HepG2 (cell line): ENCODE measurements at regions not wholly inside any gene's neighbourhood (a gene's known extent, or its start where the extent isn't known, plus 50 kb on each side); places are given as distances from the start of the nearest gene placed in this dataset.

ENCODE experiments used
- ATAC-seq: fragments of 200-7000 bp; cut with Tn5 transposase; 3 replicates; pipeline ENCODE4 v1.9.1; 2020; ENCODE audit warnings: mild to moderate bottlenecking, moderate library complexity
- BruUV-seq: library from RNA; stranded (reverse); fragments of 400-500 nt; replicated peaks from 2 replicates; lab custom pipeline; 2021; lab: Mats Ljungman, UMichigan
- CTCF ChIA-PET: fragments of 300-600 bp; formaldehyde crosslinking; extraction: SDS; loops from one replicate; lab custom pipeline; 2021; ENCODE audit warnings: low total read pairs, inconsistent platforms, low intra/inter-chr PET ratio; lab: Yijun Ruan, JAX
- POLR2A ChIA-PET: fragments of 350-600 bp; sonication (Branson Sonifier 250); formaldehyde crosslinking; loops from one replicate; lab custom pipeline; 2020; ENCODE audit warnings: antibody characterized with exemption, inconsistent platforms; lab: Yijun Ruan, JAX
- DNase-seq: peaks from one replicate; pipeline ENCODE4 v3.0.0-alpha.2; 2015; ENCODE audit warnings: low spot score
- FAIRE-seq: peaks from 3 replicates; lab custom pipeline; 2011; peaks lifted over from hg19 to GRCh38; lab: Jason Lieb, UNC
- H2AFZ ChIP-seq: one replicate; pipeline ENCODE4 v1.6.1; 2011; ENCODE audit warnings: low read length, inconsistent platforms
- H3K27ac ChIP-seq: fragments of 300-600 bp; 3 replicates; pipeline ENCODE4 v1.8.0; 2011; ENCODE audit warnings: mixed run types, mild to moderate bottlenecking, mixed read lengths, low read length, inconsistent platforms; ENCODE audit not compliant: insufficient read depth; ENCODE audit errors: extremely low read length
- H3K27me3 ChIP-seq, 2 experiments: fragments of 200-600 bp in 1 of 2; 2 replicates in 1 of 2; 3 replicates in 1 of 2; pipeline versions ENCODE4 v1.6.0 to v1.8.0; 2011; ENCODE audit warnings: low read length in 2 of 2, mild to moderate bottlenecking in 2 of 2, moderate library complexity in 2 of 2, inconsistent platforms in 1 of 2; ENCODE audit not compliant: insufficient read depth in 2 of 2, control insufficient read depth in 1 of 2
- H3K36me3 ChIP-seq, 2 experiments: fragments of 200-600 bp in 1 of 2; replicated peaks in 1 of 2; 2 replicates in 1 of 2; 3 replicates in 1 of 2; pipeline versions ENCODE4 v1.5.1 to v1.8.0; 2011; ENCODE audit warnings: low read length in 2 of 2, inconsistent platforms in 1 of 2; ENCODE audit not compliant: insufficient read depth in 2 of 2, control insufficient read depth in 1 of 2
- H3K4me1 ChIP-seq: 2 replicates; pipeline ENCODE4 v1.5.1; 2012; ENCODE audit warnings: low read length, inconsistent platforms; ENCODE audit not compliant: insufficient read depth
- H3K4me2 ChIP-seq: 2 replicates; pipeline ENCODE4 v1.6.0; 2011; ENCODE audit warnings: low read depth, low read length, inconsistent platforms
- H3K4me3 ChIP-seq, 3 experiments: fragments of 200-600 bp in 1 of 3; sonication (generic), shearing (Covaris generic) in 1 of 3; replicated peaks in 1 of 3; 2 replicates each; pipeline ENCODE4 v1.5.1; 2011 to 2016; ENCODE audit warnings: low read length in 3 of 3, inconsistent platforms in 2 of 3, low read depth in 2 of 3, mild to moderate bottlenecking in 2 of 3, control low read depth in 1 of 3, mixed read lengths in 1 of 3; ENCODE audit not compliant: insufficient read depth in 1 of 3
- H3K79me2 ChIP-seq: one replicate; pipeline ENCODE4 v1.6.1; 2011; ENCODE audit warnings: low read length, inconsistent platforms; ENCODE audit not compliant: insufficient read depth
- H3K9ac ChIP-seq: 2 replicates; pipeline ENCODE4 v1.6.0; 2011; ENCODE audit warnings: mild to moderate bottlenecking, low read depth, low read length, inconsistent platforms; ENCODE audit not compliant: insufficient read depth
- H3K9me3 ChIP-seq: 2 replicates; pipeline ENCODE4 v1.5.1; 2012; ENCODE audit warnings: mild to moderate bottlenecking, low read length
- H4K20me1 ChIP-seq: 2 replicates; pipeline ENCODE4 v1.6.0; 2011; ENCODE audit warnings: inconsistent platforms, mild to moderate bottlenecking, low read length, moderate library complexity; ENCODE audit not compliant: insufficient read depth
- EEA1 ChIP-seq: sonication (generic); formaldehyde crosslinking; IDR thresholded peaks from 2 replicates; pipeline ENCODE4 v1.5.1; 2020; ENCODE audit warnings: mild to moderate bottlenecking, missing genetic modification reagents, borderline replicate concordance
- FOXA3 ChIP-seq: IDR thresholded peaks from 2 replicates; pipeline ENCODE4 v1.6.1; 2016; ENCODE audit warnings: missing genetic modification reagents, missing compliant biosample characterization
- KDM5B ChIP-seq: sonication (generic); formaldehyde crosslinking; IDR thresholded peaks from 2 replicates; pipeline ENCODE4 v1.4.0; 2020; ENCODE audit warnings: missing genetic modification reagents, mild to moderate bottlenecking, borderline replicate concordance
- MAFK ChIP-seq, 2 experiments: IDR thresholded peaks in 1 of 2; conservative IDR thresholded peaks in 1 of 2; 2 replicates each; pipeline ENCODE4 v1.6.1; 2011; ENCODE audit warnings: improper control_type of control experiment in 2 of 2, low read length in 2 of 2
- MED1 ChIP-seq: sonication (generic); formaldehyde crosslinking; IDR thresholded peaks from 2 replicates; pipeline ENCODE4 v1.4.0; 2020; ENCODE audit warnings: missing genetic modification reagents
- NKX3-1 ChIP-seq: sonication (generic); formaldehyde crosslinking; IDR thresholded peaks from 2 replicates; pipeline ENCODE4 v1.5.0; 2020; ENCODE audit warnings: missing genetic modification reagents
- PAXIP1 ChIP-seq: sonication (generic); formaldehyde crosslinking; conservative IDR thresholded peaks from 2 replicates; pipeline ENCODE4 v1.4.0; 2020; ENCODE audit warnings: mild to moderate bottlenecking, missing genetic modification reagents, moderate library complexity
- RARA ChIP-seq: IDR thresholded peaks from 2 replicates; pipeline ENCODE4 v1.6.1; 2016; ENCODE audit warnings: missing genetic modification reagents, missing compliant biosample characterization
- SIX1 ChIP-seq: sonication (generic); formaldehyde crosslinking; IDR thresholded peaks from 2 replicates; pipeline ENCODE4 v1.4.0; 2020; ENCODE audit warnings: missing genetic modification reagents, borderline replicate concordance
- TARDBP ChIP-seq: sonication (generic); formaldehyde crosslinking; IDR thresholded peaks from 2 replicates; pipeline ENCODE4 v1.8.0; 2022; ENCODE audit warnings: mild to moderate bottlenecking, missing genetic modification reagents
- TFDP2 ChIP-seq: sonication (generic); formaldehyde crosslinking; IDR thresholded peaks from 2 replicates; pipeline ENCODE4 v1.4.0; 2020; ENCODE audit warnings: missing genetic modification reagents
- ZNF337 ChIP-seq: sonication (generic); formaldehyde crosslinking; IDR thresholded peaks from 2 replicates; pipeline ENCODE4 v1.5.1; 2020; ENCODE audit warnings: missing genetic modification reagents, low read depth, mild to moderate bottlenecking, borderline replicate concordance
- ZNF34 ChIP-seq: sonication (generic); formaldehyde crosslinking; IDR thresholded peaks from 2 replicates; pipeline ENCODE4 v1.4.0; 2020; ENCODE audit warnings: mild to moderate bottlenecking, missing genetic modification reagents, borderline replicate concordance
- ZNF431 ChIP-seq: sonication (generic); formaldehyde crosslinking; IDR thresholded peaks from 2 replicates; pipeline ENCODE4 v1.9.0; 2022; ENCODE audit warnings: missing genetic modification reagents, low read depth, mild to moderate bottlenecking, borderline replicate concordance
- ZNF678 ChIP-seq: sonication (generic); formaldehyde crosslinking; IDR thresholded peaks from 2 replicates; pipeline ENCODE4 v1.4.0; 2020; ENCODE audit warnings: mild to moderate bottlenecking, missing genetic modification reagents
- in situ Hi-C: cut with HindIII; loops from 2 replicates; pipeline ENCODE4 v1.10.0; 2017; ENCODE audit warnings: low pct_unique_long_range_greater_than_20kb; ENCODE audit not compliant: extremely low pct_ligation_motif_present
- intact Hi-C: fragments of 100-400 bp; cut with micrococcal nuclease; formaldehyde crosslinking; loops from one replicate; pipeline ENCODE4 v1.10.0; 2022; ENCODE audit not compliant: unreplicated experiment
- TF ChIP-seq, protein P1 (sequence below): sonication (generic); formaldehyde crosslinking; IDR thresholded peaks from 2 replicates; pipeline ENCODE4 v1.5.0; 2020; ENCODE audit warnings: mild to moderate bottlenecking, missing genetic modification reagents, moderate library complexity

DNA sequence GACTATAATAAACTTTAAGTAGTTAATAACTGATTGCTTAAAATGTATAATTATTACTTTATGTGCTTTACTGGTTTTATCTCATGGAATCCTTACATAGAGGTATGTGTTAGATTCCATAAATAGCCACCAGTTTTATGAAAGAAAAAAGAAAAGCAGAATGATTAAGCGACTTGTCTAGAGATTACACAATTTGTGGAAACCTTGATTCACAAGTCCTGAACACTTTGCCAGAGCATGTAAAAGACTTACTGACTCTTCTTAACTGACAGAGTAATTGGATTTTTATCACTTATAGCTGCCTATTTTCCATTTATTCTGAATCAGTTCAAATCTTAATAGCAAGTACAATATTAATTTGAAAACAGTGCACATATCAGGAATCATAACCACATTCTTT lies 448.7 kb upstream of the NETO1 start (continued):
- TF ChIP-seq TFDP2 (CRISPR knock-in tag) = no peak

DNA sequence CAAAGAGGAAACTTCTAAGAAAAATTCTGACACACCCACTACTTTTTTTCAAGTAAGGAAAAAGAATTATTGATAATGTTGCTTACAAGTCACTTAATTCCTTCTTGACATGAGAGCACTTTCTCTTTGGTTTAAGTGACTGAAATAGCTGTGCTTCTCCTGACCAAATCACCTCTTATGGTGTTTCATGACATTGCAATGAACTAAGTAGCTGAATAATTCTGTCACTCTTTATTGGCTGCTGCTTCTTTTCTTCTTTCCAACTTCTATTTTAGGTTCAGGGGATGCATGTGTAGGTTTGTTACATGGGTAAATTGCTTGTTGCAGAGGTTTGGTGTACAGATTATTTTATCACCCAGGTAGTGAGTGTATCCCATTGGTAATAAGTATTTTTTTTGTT lies 447.6 kb upstream of the NETO1 start:
- ATAC-seq (no peak), DNase-seq (no peak), FAIRE-seq (no peak)
- no peak overlapping the region for H3K4me2 ChIP-seq
- H3K4me3 ChIP-seq = no peak overlapping the region
- H3K9me3 ChIP-seq = no peaks in the 10 kb centered on the region
- no TSS peak for BruUV-seq
- H4K20me1 ChIP-seq = no peaks in the 10 kb centered on the region
- in situ Hi-C loops = no loop called here
- ChIA-PET POLR2A (no interaction called here), CTCF (no interaction called here)
- H2AFZ ChIP-seq = no peak overlapping the region
- no peaks in the 10 kb centered on the region for H3K79me2 ChIP-seq
- intact Hi-C loops = no loop called here
- no peaks in the 10 kb centered on the region for H3K27me3 ChIP-seq
- no peak overlapping the region for H3K27ac ChIP-seq
- no peak for TF ChIP-seq ZNF431
- TF ChIP-seq FOXA3 (CRISPR knock-in tag) = no peak
- no peak for TF ChIP-seq TARDBP (CRISPR knock-in tag)
- TF ChIP-seq, protein P1, sequence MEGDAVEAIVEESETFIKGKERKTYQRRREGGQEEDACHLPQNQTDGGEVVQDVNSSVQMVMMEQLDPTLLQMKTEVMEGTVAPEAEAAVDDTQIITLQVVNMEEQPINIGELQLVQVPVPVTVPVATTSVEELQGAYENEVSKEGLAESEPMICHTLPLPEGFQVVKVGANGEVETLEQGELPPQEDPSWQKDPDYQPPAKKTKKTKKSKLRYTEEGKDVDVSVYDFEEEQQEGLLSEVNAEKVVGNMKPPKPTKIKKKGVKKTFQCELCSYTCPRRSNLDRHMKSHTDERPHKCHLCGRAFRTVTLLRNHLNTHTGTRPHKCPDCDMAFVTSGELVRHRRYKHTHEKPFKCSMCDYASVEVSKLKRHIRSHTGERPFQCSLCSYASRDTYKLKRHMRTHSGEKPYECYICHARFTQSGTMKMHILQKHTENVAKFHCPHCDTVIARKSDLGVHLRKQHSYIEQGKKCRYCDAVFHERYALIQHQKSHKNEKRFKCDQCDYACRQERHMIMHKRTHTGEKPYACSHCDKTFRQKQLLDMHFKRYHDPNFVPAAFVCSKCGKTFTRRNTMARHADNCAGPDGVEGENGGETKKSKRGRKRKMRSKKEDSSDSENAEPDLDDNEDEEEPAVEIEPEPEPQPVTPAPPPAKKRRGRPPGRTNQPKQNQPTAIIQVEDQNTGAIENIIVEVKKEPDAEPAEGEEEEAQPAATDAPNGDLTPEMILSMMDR (CRISPR knock-in tag) = no peak
- no peak for TF ChIP-seq MAFK (conservative IDR thresholded peaks at IDR 0.05 in 1 of 2, IDR thresholded peaks at IDR 0.05 in 1 of 2; ENCODE audit: low read length in 2 of 2)
- no peak for TF ChIP-seq PAXIP1 (CRISPR knock-in tag)
- TF ChIP-seq KDM5B (CRISPR knock-in tag) = no peak
- TF ChIP-seq MED1 (CRISPR knock-in tag) = no peak
- no peak for TF ChIP-seq ZNF34 (CRISPR knock-in tag)
- TF ChIP-seq ZNF337 (CRISPR knock-in tag) = no peak
- no peak for TF ChIP-seq SIX1 (CRISPR knock-in tag)
- no peak for TF ChIP-seq RARA (CRISPR knock-in tag)
- TF ChIP-seq EEA1 = no peak
- TF ChIP-seq ZNF678 (CRISPR knock-in tag) = no peak
- no peak for TF ChIP-seq NKX3-1
- H3K9ac ChIP-seq = no peak overlapping the region
- no peaks in the 10 kb centered on the region for H3K36me3 ChIP-seq
- H3K4me1 ChIP-seq = no peaks in the 10 kb centered on the region
